GM18498 (cell line): ENCODE measurements at regions not wholly inside any gene's neighbourhood (a gene's known extent, or its start where the extent isn't known, plus 50 kb on each side); places are given as distances from the start of the nearest gene placed in this dataset.

Experiments
- ATAC-seq: cut with Tn5 transposase; IDR thresholded peaks from one replicate; pipeline ENCODE4 v1.9.1; 2021; ENCODE audit warnings: mild to moderate bottlenecking, moderate library complexity; ENCODE audit not compliant: unreplicated experiment

DNA sequence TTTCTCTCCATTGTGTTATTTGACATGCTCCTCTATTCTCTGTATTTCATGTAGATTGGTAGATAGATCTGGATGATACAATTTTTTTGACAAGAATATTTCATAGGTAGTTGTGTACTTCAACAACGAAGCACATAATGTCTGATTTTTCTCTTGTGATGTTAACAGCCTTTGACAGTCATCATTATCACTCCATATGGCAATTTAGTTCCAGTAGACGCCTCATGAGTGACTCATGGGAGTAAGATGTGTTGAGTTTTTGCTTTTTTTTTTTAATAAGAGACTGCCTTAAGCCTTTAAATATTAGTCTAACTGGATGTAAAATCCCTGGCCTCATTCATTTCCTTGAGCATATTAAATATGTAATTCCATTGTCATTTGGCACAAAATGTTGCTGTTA lies 123.5 kb upstream of the ZNF32 start:
- no peak for ATAC-seq

DNA sequence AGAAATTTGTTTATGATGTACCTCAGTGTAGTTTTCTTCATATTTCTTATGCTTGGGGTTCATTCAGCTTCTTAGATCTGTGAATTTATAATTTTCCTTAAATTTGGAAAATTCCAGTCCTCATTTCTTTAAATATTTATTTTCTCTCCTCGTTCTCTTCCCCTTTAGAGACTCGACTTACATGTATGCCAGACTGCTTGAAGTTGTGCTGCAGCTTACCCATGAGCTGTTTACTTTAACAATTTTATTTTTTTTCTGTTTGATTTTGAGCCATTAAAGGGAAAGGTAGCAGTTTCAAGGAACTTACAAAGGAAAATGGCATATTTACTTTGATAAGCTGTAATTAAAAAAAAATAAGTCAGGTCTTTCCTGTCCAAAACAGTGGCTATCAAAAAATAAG lies 123.0 kb upstream of the ZNF32 start:
- ATAC-seq = no peak

GRCh38 chr10:43765516-43765915 lies 116.8 kb upstream of the ZNF32 start:
- no peak for ATAC-seq

GRCh38 chr10:43763846-43764245 lies 115.2 kb upstream of the ZNF32 start:
- no peak for ATAC-seq

GRCh38 chr10:43760514-43760913 lies 111.8 kb upstream of the ZNF32 start:
- ATAC-seq = no peak

GRCh38 chr10:43759216-43759615 lies 110.5 kb upstream of the ZNF32 start:
- no peak for ATAC-seq

DNA sequence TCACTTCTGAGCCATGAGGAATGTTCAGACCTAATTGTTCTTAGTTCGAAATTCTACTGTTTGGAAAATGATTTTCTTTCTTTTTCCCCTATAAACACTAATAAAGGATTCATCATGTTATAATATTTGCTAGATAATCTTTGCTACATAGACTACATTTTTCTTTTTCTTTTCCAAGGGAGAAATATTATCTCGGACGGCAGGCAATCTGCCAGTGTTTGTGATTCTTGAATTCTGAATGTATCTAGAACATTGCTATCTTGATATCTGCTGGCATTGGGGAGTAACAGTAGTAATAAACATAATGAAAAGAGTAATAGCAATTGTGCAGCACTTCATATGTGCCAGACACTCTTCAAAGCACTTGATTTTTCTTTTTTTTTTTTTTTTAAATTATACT lies 107.7 kb upstream of the ZNF32 start:
- ATAC-seq = no peak

DNA sequence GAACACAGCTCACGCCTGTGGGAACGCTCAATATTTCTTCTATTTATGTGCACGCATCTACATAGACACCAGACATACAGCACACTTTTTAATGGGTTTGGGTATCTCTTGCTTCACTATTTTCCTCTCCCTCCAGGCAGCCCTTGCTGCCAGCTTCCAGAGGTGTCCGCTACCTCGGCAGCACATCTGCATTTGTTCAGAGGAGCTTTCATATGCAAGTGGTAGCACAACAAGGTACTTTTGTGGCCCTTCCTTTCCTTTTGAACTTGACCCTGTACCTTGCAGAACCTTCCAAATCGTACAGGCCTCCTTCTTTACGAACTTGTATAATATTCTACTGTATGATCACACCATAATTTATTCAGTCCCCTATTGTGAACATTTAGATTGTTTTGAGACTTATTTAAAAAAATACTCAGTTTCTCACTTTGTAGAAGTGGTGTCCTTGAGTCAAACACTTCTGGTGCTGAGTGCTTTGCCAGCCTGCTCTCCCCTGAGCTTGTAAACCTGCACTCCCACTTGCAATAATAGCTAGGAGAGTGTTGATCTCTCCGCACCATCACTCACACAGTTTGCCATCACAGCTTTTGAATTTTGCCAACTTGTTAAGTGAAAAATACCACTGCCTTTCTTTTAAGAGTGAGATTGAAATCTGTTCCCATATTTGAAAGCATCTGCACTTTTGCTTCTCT lies 106.0 kb upstream of the ZNF32 start:
- no peak for ATAC-seq

DNA sequence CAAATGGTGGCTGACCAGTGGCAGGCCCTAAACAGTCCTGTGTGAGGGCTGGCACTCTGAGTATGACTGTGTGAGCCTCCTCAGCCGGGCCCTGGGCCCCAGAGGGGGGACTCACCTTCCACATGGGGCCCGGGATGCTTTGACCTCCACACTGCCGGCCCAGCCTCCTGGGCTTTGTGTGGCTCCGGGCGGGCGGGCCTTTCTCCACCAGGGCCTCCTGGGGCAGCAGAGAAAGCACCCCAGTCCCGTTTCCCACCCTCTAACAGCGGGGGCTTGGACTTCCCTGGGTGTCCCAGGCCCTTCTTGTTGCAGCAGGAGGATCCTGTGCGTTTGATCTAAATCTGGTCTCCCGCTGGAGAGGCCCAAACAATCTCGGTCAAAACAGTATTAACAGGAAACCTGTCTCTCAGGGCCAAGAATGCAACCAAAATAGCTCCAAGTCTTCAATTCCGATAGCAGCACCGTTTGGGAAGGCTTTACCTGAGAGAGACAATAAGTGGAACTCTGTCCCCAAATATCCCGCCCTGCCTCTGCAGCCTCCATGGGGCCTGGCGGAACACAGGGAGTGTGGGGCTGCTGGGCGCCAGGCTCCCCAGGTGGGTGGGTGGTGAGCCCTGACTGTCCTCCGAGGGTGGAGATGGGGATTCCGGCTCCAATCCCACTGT lies 104.8 kb upstream of the ZNF32 start:
- ATAC-seq = no peak

DNA sequence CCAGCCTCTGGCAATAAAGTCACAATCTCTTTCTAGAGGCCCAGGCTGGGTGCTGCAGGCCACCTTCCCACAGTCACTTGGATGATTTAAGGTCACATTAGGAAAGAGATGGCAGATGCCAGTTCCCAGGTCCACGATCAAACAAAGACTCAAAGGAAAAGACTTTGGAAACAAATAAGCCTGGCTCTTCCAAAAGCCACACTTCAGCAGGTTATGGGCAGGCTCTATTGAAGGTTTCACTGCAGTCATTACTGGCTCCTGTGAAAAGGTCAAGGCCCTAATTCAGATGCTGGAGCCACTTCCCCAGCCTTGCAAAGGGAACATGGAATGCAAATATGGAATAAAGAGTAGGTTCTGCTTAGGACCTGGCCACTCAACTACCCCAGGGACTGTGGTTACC lies 104.0 kb upstream of the ZNF32 start:
- ATAC-seq = no peak

DNA sequence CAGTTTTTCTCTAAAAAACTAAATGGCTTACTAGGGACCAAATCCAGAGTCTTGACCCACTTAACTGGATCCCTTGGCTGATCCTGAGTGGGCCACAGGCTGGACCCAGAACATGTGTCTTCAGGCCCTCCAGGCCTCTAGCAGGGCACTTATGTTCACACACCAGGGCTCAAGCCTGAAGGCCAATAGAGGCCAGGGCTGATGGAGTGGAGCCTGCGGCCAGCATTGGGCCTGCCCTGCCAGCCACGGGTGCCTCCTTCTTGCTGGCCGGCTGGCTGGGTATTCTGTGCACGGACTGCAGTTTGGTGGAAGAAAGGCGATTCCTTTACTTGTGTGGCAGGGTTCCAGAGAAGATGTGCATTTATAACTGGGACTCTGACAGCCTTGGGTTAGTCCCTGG lies 103.0 kb upstream of the ZNF32 start:
- ATAC-seq = no peak

DNA sequence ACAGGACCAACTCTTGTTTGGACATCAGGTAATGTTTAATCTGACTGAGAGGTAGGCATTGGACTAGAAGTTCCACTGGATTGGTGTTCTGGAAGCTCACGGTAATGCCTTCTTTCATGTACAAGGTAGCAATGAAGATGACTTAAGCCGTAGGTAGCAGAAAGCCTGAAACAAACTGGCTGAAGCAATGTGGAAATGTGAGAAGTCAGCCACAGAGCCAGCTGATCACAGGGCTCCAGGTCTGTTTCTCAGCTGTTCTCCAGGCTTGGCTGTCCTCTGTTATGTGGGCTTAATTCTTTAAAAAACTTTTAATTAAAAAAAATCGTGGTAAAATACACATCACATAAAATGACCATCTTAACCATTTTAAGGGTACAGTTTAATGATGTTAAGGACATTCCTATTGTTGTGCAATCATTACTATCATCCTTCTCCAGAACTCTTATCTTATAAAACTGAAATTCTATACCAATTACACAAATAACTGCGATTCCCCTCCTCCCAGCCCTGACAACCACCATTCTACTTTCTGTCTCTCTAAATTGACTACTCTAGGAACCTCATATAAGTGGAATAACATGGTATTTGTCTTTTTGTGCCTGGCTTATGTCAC lies 101.4 kb upstream of the ZNF32 start:
- ATAC-seq = no peak

- ATAC-seq = no peak
Observed at GRCh38 chr10:43749145-43749576, 100.5 kb upstream of the ZNF32 start.

DNA sequence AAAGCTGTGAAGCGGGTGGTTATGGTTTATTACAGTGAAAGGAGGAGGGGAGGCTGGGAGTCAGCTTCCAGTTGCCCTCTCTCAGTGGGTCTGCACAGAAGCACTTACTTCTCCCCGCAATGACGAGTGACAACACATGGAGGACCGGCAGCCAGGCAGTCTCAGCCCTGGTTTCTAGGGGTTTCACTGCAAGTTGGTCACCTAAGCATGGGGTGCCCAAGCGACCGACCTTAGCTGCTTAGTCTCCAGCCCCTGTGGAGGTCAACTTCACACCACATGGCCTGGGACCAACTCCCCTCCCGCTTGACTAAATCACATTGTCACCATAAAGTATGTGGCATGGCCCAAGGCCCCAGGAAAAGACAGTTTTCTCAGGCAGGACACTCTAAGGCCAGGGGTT lies 99.9 kb upstream of the ZNF32 start:
- ATAC-seq = no peak

DNA sequence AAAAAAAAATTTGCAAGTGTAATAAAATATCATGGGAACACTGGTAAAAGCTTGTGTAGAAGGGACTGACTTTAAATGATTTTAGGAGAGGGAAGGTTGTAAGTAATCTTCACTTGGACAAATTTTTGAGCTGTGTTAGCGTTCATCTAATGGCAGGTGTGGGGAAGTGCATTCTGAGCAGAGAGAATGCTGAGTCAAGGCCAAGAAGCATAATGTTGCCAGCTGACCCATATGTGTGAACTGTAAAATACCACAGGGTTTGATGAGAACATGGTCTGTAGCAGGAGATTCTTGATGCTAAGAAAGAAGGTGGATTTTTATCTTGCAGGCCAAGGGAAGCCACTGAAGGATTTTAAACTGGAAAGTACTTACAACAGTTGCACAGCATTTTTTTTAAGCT lies 98.2 kb upstream of the ZNF32 start:
- ATAC-seq = no peak

- no peak for ATAC-seq
Observed at GRCh38 chr10:43739161-43739560, 90.5 kb upstream of the ZNF32 start.

- no peak for ATAC-seq
Observed at GRCh38 chr10:43737003-43737402, 88.3 kb upstream of the ZNF32 start.

DNA sequence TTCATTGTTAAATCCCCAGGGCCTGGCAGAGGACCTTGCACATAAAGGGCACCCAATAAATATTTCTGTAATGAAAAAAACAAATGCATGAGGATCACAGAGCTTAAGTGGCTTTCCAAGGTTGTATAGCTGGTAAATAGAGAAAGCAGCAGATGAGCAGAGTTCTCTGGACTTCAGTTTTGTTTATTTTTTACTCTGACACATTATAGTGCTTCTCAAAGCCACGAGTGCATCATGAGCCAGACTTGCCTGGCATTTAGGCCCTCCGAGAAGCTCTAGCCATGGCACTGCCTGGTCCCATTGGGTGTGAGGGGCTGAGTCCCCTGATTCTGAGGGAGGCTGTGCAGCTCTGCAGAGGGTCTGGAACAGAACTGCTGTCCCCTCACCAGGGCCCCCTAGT lies 87.2 kb upstream of the ZNF32 start:
- no peak for ATAC-seq

DNA sequence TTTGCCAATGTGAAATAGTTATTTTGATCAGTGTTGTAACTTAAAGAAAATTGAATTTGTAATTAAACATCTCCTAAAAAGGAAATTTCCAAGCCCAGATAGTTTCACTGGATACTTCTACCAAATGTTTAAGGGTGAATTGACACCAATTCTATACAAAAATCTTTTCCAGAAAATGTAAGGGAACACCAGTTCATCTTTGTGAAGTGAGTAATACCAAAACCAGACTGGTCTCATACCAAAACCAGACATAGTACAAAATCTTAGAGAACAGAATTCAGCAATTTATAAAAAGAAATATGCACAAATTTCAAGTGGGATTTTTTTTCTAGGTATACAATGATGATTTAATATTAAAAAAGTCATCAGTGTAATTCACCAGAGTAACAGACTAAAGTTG lies 86.0 kb upstream of the ZNF32 start:
- no peak for ATAC-seq

DNA sequence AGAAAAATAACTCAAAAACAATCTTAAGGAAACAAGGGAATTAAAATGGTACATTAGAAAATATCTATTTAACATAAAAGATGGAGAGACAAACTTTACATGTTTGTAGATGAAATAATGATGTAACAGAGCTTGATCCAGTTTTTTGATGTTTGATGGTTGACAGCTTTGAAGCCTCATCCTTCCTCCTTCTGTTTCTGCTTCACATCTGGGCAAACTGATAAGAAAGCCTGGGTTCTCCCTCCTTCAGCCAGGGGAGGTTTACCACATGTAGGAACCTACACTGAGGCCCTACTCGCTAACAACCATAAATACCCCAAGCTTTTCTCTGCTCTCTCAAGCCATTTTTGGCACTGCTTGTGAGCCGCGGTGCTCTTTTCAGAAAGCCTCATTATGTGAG lies 82.8 kb upstream of the ZNF32 start:
- no peak for ATAC-seq

GRCh38 chr10:43728425-43728824 lies 79.7 kb upstream of the ZNF32 start:
- no peak for ATAC-seq

GRCh38 chr10:43727935-43728334 lies 79.3 kb upstream of the ZNF32 start:
- ATAC-seq = no peak
